ENCODE measurements at regions not wholly inside any gene's neighbourhood (a gene's known extent, or its start where the extent isn't known, plus 50 kb on each side); places are given as distances from the start of the nearest gene placed in this dataset.

GRCh38 chr11:115678942-115679341 lies 174.7 kb upstream of the CADM1 start:
- H3K9ac ChIP-seq (ENCODE audit: low read depth in 1 of 2, low read length in 2 of 2), result no peak overlapping the region

GRCh38 chr11:115677190-115677589 lies 173.0 kb upstream of the CADM1 start:
- Histone ChIP-seq H3K36me3 (ENCODE audit: control insufficient read depth in 4 of 4, insufficient read depth in 3 of 4, low read depth in 1 of 4, low read length in 3 of 4) (no peaks in the 10 kb centered on the region), H3K9me3 (ENCODE audit: control insufficient read depth in 4 of 4, low read length in 3 of 4) (no peaks in the 10 kb centered on the region), H3K4me1 (ENCODE audit: control insufficient read depth in 4 of 4, insufficient read depth in 4 of 4, low read length in 3 of 4) (peaks cover 0 to 2% (median under 1%) of the 10 kb centered on the region in 4 donors), H3K9ac (ENCODE audit: low read depth in 1 of 2, low read length in 2 of 2) (no peak overlapping the region), H3K27ac (ENCODE audit: low read depth in 1 of 2, low read length in 2 of 2) (no peak overlapping the region), H3K4me3 (ENCODE audit: low read depth in 1 of 3, low read length in 3 of 3) (no peak overlapping the region), H3K27me3 (ENCODE audit: control insufficient read depth in 4 of 4, insufficient read depth in 4 of 4, low read length in 3 of 4) (no peaks in the 10 kb centered on the region)
- 82% methylated on average over 4 of the region's 4 CpGs for WGBS
- DNase-seq (ENCODE audit: low spot score), result no peak
- TF ChIP-seq ZBTB33 (IDR thresholded peaks at IDR 0.05) (no peak), FOXA1 (IDR thresholded peaks at IDR 0.05) (no peak), RXRA (IDR thresholded peaks at IDR 0.05) (no peak), ATF3 (IDR thresholded peaks at IDR 0.05) (no peak), SP1 (IDR thresholded peaks at IDR 0.05) (no peak), HNF4G (IDR thresholded peaks at IDR 0.05) (no peak), FOXA2 (IDR thresholded peaks at IDR 0.05) (no peak), JUND (IDR thresholded peaks at IDR 0.05) (no peak), REST (IDR thresholded peaks at IDR 0.05) (no peak), HNF4A (conservative IDR thresholded peaks at IDR 0.05) (no peak), EGR1 (IDR thresholded peaks at IDR 0.05; ENCODE audit: low read depth in 2 of 2) (no peak), YY1 (IDR thresholded peaks at IDR 0.05) (no peak), CTCF (IDR thresholded peaks at IDR 0.05; ENCODE audit: low read depth, low read length, missing input control) (no peak)

More at GRCh38 chr11:115678942-115679341, 174.7 kb upstream of the CADM1 start:
- TF ChIP-seq RAD21 (IDR thresholded peaks at IDR 0.05) (peak; percentile 41 to 64), MAX (IDR thresholded peaks at IDR 0.05) (no peak)
- no peaks in the 10 kb centered on the region for H3K27me3 ChIP-seq (ENCODE audit: control insufficient read depth in 4 of 4, insufficient read depth in 4 of 4, low read length in 3 of 4)
- H3K27ac ChIP-seq (ENCODE audit: low read depth in 1 of 2, low read length in 2 of 2), result no peak overlapping the region
- DNase-seq (ENCODE audit: low spot score), result no peak
- H3K4me3 ChIP-seq (ENCODE audit: low read depth in 1 of 3, low read length in 3 of 3), result no peak overlapping the region
- no peaks in the 10 kb centered on the region for H3K36me3 ChIP-seq (ENCODE audit: control insufficient read depth in 4 of 4, insufficient read depth in 3 of 4, low read depth in 1 of 4, low read length in 3 of 4)
- no peaks in the 10 kb centered on the region for H3K9me3 ChIP-seq (ENCODE audit: control insufficient read depth in 4 of 4, low read length in 3 of 4)
- WGBS, result 74% methylated on average over 5 of the region's 5 CpGs
- H3K4me1 ChIP-seq (ENCODE audit: control insufficient read depth in 4 of 4, insufficient read depth in 4 of 4, low read length in 3 of 4), result no peaks in the 10 kb centered on the region
